Tibial artery (tissue), 4 donors: ENCODE measurements at regions not wholly inside any gene's neighbourhood (a gene's known extent, or its start where the extent isn't known, plus 50 kb on each side); places are given as distances from the start of the nearest gene placed in this dataset.

Source experiments
- DNase-seq, 2 donors: peaks; one replicate each; pipeline ENCODE4 v3.0.0-alpha.2; 2019
- H3K27ac ChIP-seq, 2 donors: fragments of 200-600 bp; sonication (generic) in 1 of 2; 1 replicate in 1 of 2; 2 replicates in 1 of 2; pipeline ENCODE4 v1.5.1; 2018 to 2019; ENCODE audit warnings: mild to moderate bottlenecking in 1 of 2
- H3K27me3 ChIP-seq, 2 donors: fragments of 200-600 bp; sonication (generic) in 1 of 2; one replicate each; pipeline versions ENCODE4 v1.5.1 to v1.6.0; 2016 to 2019
- H3K36me3 ChIP-seq, 3 donors: fragments of 200-600 bp; sonication (generic) in 2 of 3; one replicate each; pipeline ENCODE4 v1.5.1; 2016 to 2019; ENCODE audit warnings: mild to moderate bottlenecking in 2 of 3
- H3K4me1 ChIP-seq, 4 donors: fragments of 200-600 bp; sonication (generic) in 2 of 4; 1 replicate in 3 of 4; 2 replicates in 1 of 4; pipeline ENCODE4 v1.5.1; 2016 to 2019
- H3K4me3 ChIP-seq, 2 donors: fragments of 200-600 bp; sonication (generic) in 1 of 2; 1 replicate in 1 of 2; 2 replicates in 1 of 2; pipeline ENCODE4 v1.5.1; 2018 to 2019; ENCODE audit warnings: mild to moderate bottlenecking in 2 of 2
- H3K9me3 ChIP-seq, 3 donors: fragments of 200-600 bp; sonication (generic) in 1 of 3; one replicate each; pipeline ENCODE4 v1.5.1; 2016 to 2019
- CTCF ChIP-seq, 2 experiments: fragments of 200-600 bp in 1 of 2; fragments of 450-650 bp in 1 of 2; IDR thresholded peaks; one replicate each; pipeline ENCODE4 v1.5.1; 2017 to 2019; ENCODE audit warnings: antibody characterized with exemption in 2 of 2, mild to moderate bottlenecking in 1 of 2, moderate library complexity in 1 of 2
- intact Hi-C: fragments of 100-400 bp; cut with DNase I; formaldehyde crosslinking; loops from one replicate; pipeline ENCODE4 v1.15.0; 2023; ENCODE audit warnings: low total_unique reads

- H3K9me3 ChIP-seq: no peaks in the 10 kb centered on the region
- no peak overlapping the region for H3K27ac ChIP-seq
- intact Hi-C loops: no loop called here
- no peak overlapping the region for H3K4me3 ChIP-seq
- H3K36me3 ChIP-seq: no peaks in the 10 kb centered on the region
- peak in 1 of 2 donors; percentile 24 for DNase-seq
- no peaks in the 10 kb centered on the region for H3K27me3 ChIP-seq
- H3K4me1 ChIP-seq: no peaks in the 10 kb centered on the region
- TF ChIP-seq CTCF (IDR thresholded peaks at IDR 0.05): no peak
Measured at GRCh38 chr5:135138116-135138850, 104.3 kb upstream of the PITX1 start.

GRCh38 chr5:135137146-135137915 lies 103.3 kb upstream of the PITX1 start:
- Histone ChIP-seq H3K4me1 (no peaks in the 10 kb centered on the region), H3K27ac (no peak overlapping the region), H3K36me3 (no peaks in the 10 kb centered on the region), H3K27me3 (no peaks in the 10 kb centered on the region), H3K4me3 (no peak overlapping the region), H3K9me3 (no peaks in the 10 kb centered on the region)
- DNase-seq: peak in 1 of 2 donors; percentile 31
- intact Hi-C loops: no loop called here
- TF ChIP-seq CTCF (IDR thresholded peaks at IDR 0.05): no peak

GRCh38 chr5:135136546-135136945 lies 102.5 kb upstream of the PITX1 start:
- Histone ChIP-seq H3K4me3 (no peak overlapping the region), H3K27me3 (no peaks in the 10 kb centered on the region), H3K36me3 (no peaks in the 10 kb centered on the region), H3K27ac (no peak overlapping the region), H3K9me3 (no peaks in the 10 kb centered on the region), H3K4me1 (no peaks in the 10 kb centered on the region)
- no peak for TF ChIP-seq CTCF (IDR thresholded peaks at IDR 0.05)
- intact Hi-C loops: no loop called here
- DNase-seq: peak in 1 of 2 donors; percentile 1

GRCh38 chr5:135135530-135136226 lies 101.7 kb upstream of the PITX1 start:
- Histone ChIP-seq H3K27ac (no peak overlapping the region), H3K4me3 (no peak overlapping the region), H3K36me3 (no peaks in the 10 kb centered on the region), H3K27me3 (no peaks in the 10 kb centered on the region), H3K4me1 (no peaks in the 10 kb centered on the region), H3K9me3 (no peaks in the 10 kb centered on the region)
- TF ChIP-seq CTCF (IDR thresholded peaks at IDR 0.05): no peak
- DNase-seq: peak; percentile 61 to 65
- intact Hi-C loops: no loop called here

- H3K4me3 ChIP-seq: no peak overlapping the region
- no peak for TF ChIP-seq CTCF (IDR thresholded peaks at IDR 0.05)
- H3K27me3 ChIP-seq: no peaks in the 10 kb centered on the region
- H3K9me3 ChIP-seq: no peaks in the 10 kb centered on the region
- DNase-seq: no peak
- H3K27ac ChIP-seq: no peak overlapping the region
- H3K4me1 ChIP-seq: no peaks in the 10 kb centered on the region
- intact Hi-C loops: no loop called here
- no peaks in the 10 kb centered on the region for H3K36me3 ChIP-seq
Measured at GRCh38 chr5:135134691-135135381, 100.8 kb upstream of the PITX1 start.
